H1 (cell line): ENCODE measurements at regions not wholly inside any gene's neighbourhood (a gene's known extent, or its start where the extent isn't known, plus 50 kb on each side); places are given as distances from the start of the nearest gene placed in this dataset.

Source experiments
- EP300 ChIP-seq, 2 experiments: IDR thresholded peaks; 1 replicate in 1 of 2; 2 replicates in 1 of 2; pipeline ENCODE4 v1.6.1; 2011 to 2012; ENCODE audit warnings: low read depth in 2 of 2, low read length in 2 of 2, mild to moderate bottlenecking in 2 of 2, borderline replicate concordance in 1 of 2, inconsistent platforms in 1 of 2, moderate library complexity in 1 of 2
- HDAC6 ChIP-seq: IDR thresholded peaks from one replicate; pipeline ENCODE4 v1.7.1; 2012; ENCODE audit warnings: low read depth, mild to moderate bottlenecking, inconsistent platforms, low read length, moderate library complexity
- PHF8 ChIP-seq: fragments of 200-600 bp; sonication (generic); conservative IDR thresholded peaks from 2 replicates; pipeline ENCODE4 v1.7.1; 2012; ENCODE audit warnings: low read depth, mild to moderate bottlenecking, inconsistent platforms, low read length, moderate library complexity
- POLR2A ChIP-seq, 2 experiments: IDR thresholded peaks; 1 replicate in 1 of 2; 2 replicates in 1 of 2; pipeline ENCODE4 v1.6.1; 2011; ENCODE audit warnings: low read depth in 2 of 2, low read length in 2 of 2, mild to moderate bottlenecking in 2 of 2; ENCODE audit errors: control extremely low read depth in 1 of 2
- POLR2AphosphoS5 ChIP-seq: IDR thresholded peaks from 2 replicates; pipeline ENCODE4 v1.6.1; 2011; ENCODE audit warnings: low read depth, low read length
- RAD21 ChIP-seq, 2 experiments: IDR thresholded peaks in 1 of 2; conservative IDR thresholded peaks in 1 of 2; 2 replicates each; pipeline ENCODE4 v1.6.1; 2011; ENCODE audit warnings: low read depth in 2 of 2, low read length in 2 of 2, improper control_type of control experiment in 1 of 2, inconsistent platforms in 1 of 2, mild to moderate bottlenecking in 1 of 2, moderate library complexity in 1 of 2
- SRF ChIP-seq: IDR thresholded peaks from 2 replicates; pipeline ENCODE4 v1.6.1; 2011; ENCODE audit warnings: mild to moderate bottlenecking, low read depth, low read length, moderate library complexity
- TAF1 ChIP-seq: IDR thresholded peaks from 2 replicates; pipeline ENCODE4 v1.6.1; 2011; ENCODE audit warnings: mild to moderate bottlenecking, low read depth, low read length
- TEAD4 ChIP-seq: IDR thresholded peaks from 2 replicates; pipeline ENCODE4 v1.6.1; 2012; ENCODE audit warnings: low read depth, low read length, inconsistent platforms, mixed read lengths
- YY1 ChIP-seq: IDR thresholded peaks from 2 replicates; pipeline ENCODE4 v1.6.1; 2011; ENCODE audit warnings: low read depth, mild to moderate bottlenecking, low read length
- TF ChIP-seq, protein P1 (sequence below), 3 experiments: IDR thresholded peaks; 1 replicate in 2 of 3; 2 replicates in 1 of 3; pipeline versions ENCODE4 v1.5.1 to v1.6.1; 2011; ENCODE audit warnings: low read length in 3 of 3, mild to moderate bottlenecking in 3 of 3, inconsistent platforms in 2 of 3, low read depth in 1 of 3, moderate library complexity in 1 of 3; ENCODE audit not compliant: insufficient read depth in 1 of 3; ENCODE audit errors: control extremely low read depth in 1 of 3
- TF ChIP-seq, protein P2 (sequence below): IDR thresholded peaks from 2 replicates; pipeline ENCODE4 v1.6.1; 2012; ENCODE audit warnings: inconsistent platforms

DNA sequence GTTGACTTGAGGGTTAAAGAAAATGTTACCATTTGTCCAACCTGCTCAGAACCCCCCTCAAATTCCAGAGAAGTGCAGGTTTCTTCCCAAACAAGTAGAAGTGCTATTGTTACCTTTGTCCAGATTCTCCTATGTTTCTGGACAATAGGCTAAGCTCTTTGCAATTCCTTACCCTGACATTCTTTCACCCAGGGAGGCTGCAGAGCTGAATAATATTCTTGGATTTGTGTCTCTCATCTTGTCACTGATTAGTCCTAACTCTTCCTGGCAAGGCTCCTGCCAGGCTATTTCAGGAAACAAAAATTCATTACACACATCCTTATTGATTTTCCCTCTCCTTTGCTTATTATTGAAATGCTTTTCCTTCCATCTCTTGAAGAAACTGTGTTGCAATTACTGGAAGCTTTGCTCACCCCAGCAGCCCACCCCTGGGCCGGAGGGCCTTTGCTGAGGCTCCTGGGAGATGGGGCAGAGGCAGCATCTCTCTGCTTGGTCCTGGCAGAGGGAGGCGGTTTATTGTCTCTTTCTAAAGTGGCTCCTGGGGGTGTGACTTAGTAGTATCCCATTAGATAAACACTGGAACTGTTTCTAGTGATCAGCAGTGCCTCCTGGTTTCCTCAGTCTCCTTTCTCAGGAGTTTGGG, 207.5 kb upstream of the PELI2 start:
- TF ChIP-seq PHF8 = no peak
- TF ChIP-seq POLR2A (IDR thresholded peaks at IDR 0.05; ENCODE audit: control extremely low read depth in 1 of 2, low read depth in 2 of 2, low read length in 2 of 2) = no peak
- TF ChIP-seq, protein P1, sequence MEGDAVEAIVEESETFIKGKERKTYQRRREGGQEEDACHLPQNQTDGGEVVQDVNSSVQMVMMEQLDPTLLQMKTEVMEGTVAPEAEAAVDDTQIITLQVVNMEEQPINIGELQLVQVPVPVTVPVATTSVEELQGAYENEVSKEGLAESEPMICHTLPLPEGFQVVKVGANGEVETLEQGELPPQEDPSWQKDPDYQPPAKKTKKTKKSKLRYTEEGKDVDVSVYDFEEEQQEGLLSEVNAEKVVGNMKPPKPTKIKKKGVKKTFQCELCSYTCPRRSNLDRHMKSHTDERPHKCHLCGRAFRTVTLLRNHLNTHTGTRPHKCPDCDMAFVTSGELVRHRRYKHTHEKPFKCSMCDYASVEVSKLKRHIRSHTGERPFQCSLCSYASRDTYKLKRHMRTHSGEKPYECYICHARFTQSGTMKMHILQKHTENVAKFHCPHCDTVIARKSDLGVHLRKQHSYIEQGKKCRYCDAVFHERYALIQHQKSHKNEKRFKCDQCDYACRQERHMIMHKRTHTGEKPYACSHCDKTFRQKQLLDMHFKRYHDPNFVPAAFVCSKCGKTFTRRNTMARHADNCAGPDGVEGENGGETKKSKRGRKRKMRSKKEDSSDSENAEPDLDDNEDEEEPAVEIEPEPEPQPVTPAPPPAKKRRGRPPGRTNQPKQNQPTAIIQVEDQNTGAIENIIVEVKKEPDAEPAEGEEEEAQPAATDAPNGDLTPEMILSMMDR (IDR thresholded peaks at IDR 0.05; ENCODE audit: control extremely low read depth in 1 of 3, insufficient read depth in 1 of 3, low read depth in 1 of 3, low read length in 3 of 3) = no peak
- TF ChIP-seq, protein P2, sequence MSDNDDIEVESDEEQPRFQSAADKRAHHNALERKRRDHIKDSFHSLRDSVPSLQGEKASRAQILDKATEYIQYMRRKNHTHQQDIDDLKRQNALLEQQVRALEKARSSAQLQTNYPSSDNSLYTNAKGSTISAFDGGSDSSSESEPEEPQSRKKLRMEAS = no peak
- TF ChIP-seq EP300 (IDR thresholded peaks at IDR 0.05; ENCODE audit: borderline replicate concordance in 1 of 2, low read depth in 2 of 2, low read length in 2 of 2) = no peak
- TF ChIP-seq RAD21 (IDR thresholded peaks at IDR 0.05 in 1 of 2, conservative IDR thresholded peaks at IDR 0.05 in 1 of 2; ENCODE audit: low read depth in 2 of 2, low read length in 2 of 2) = no peak
- TF ChIP-seq HDAC6 = no peak
- TF ChIP-seq SRF = no peak
- TF ChIP-seq TEAD4 = no peak
- TF ChIP-seq POLR2AphosphoS5 = no peak
- TF ChIP-seq YY1 = no peak
- TF ChIP-seq TAF1 = no peak
